AG08395 (cell line): ENCODE measurements at regions not wholly inside any gene's neighbourhood (a gene's known extent, or its start where the extent isn't known, plus 50 kb on each side); places are given as distances from the start of the nearest gene placed in this dataset.

Experiments
- DNase-seq: peaks from one replicate; pipeline ENCODE4 v3.0.0; 2012; ENCODE audit warnings: mixed read lengths, low spot score

- DNase-seq = no peak
These were observed 51.5 kb upstream of the PTPRT start for GRCh38 chr20:43241057-43241702.
